Activated naive CD8-positive, alpha-beta T cell treated with anti-CD3 and anti-CD28 coated beads, Interleukin-2, amount 50 U/mL, for 24 hours (primary cell): ENCODE measurements at regions not wholly inside any gene's neighbourhood (a gene's known extent, or its start where the extent isn't known, plus 50 kb on each side); places are given as distances from the start of the nearest gene placed in this dataset.

ENCODE experiments used
- ATAC-seq: fragments of 150-1000 bp; cut with Tn5 transposase; one replicate; pipeline ENCODE4 v1.10.0; 2021
- DNase-seq: peaks from one replicate; pipeline ENCODE4 v3.0.0; 2021
- H3K27ac Mint-ChIP-seq: one replicate; pipeline ENCODE4 v1.8.0; 2021; ENCODE audit warnings: mild to moderate bottlenecking, mixed read lengths
- H3K27me3 Mint-ChIP-seq: one replicate; pipeline ENCODE4 v1.8.0; 2021; ENCODE audit warnings: mixed read lengths
- H3K36me3 Mint-ChIP-seq: one replicate; pipeline ENCODE4 v1.8.0; 2021; ENCODE audit warnings: low read depth, mixed read lengths
- H3K4me1 Mint-ChIP-seq: one replicate; pipeline ENCODE4 v1.8.0; 2021; ENCODE audit warnings: mixed read lengths
- H3K4me3 Mint-ChIP-seq: one replicate; pipeline ENCODE4 v1.8.0; 2021; ENCODE audit warnings: mild to moderate bottlenecking, moderate library complexity, mixed read lengths
- H3K9me3 Mint-ChIP-seq: one replicate; pipeline ENCODE4 v1.8.0; 2021; ENCODE audit warnings: mixed read lengths

DNA sequence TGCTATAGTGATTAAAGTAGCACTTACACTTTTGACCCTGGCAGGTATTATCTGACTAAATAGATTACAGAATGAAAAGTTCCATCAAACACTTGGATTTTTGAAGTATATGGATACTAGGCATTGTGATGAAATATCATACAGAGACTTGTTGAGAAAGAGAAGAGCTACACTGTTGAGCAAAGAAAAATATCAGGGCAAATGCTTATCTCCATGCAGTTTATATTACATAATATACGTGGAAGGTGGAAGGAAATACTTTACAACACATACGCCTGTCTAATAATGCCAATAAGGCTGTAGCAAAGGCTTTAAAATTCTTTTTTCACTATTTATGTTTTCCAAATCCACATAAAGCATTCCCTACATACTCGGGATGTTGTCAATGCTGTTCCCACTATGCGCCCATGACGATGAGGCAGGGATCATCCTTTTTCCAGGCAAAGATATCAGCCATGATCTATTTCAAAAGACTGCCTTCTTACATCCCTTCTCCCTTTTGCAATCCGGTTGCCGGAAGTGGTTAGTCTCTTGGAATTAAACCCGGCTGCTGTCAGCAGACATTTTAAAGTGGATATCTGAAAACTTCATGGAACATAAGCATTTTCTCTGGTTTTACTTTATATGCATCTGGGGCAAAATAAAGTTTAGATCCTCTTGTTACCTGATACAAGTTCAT, 92.6 kb upstream of the ITGA4 start:
- DNase-seq (no peak), ATAC-seq (no peak)
- Mint-ChIP-seq H3K9me3 (no peaks in the 10 kb centered on the region), H3K4me3 (no peak overlapping the region), H3K36me3 (no peaks in the 10 kb centered on the region), H3K27ac (no peak overlapping the region), H3K27me3 (no peaks in the 10 kb centered on the region), H3K4me1 (peaks cover 2% of the 10 kb centered on the region)

DNA sequence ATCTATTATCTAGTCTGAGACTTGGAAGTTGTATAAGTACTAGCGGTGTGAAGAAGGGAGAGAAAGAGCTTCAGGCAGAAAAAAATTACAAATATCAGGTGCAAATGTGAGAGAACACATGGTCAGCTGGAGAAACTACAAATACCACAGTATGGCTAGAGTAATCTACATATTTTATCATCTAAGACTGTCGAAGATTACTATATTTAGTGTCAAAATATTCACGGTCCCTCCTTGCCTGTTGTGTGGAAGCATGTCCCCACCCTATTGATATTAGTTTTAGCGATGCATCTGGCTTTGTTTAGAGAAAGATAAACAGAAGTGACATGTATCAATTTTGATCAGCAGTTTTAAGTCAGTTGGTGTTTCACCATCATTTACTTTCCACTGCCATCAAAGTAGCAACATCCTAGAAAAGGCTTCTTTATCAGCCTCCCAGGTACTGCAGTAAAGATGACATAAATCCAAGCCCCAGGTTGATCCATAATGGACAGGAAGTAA, 90.5 kb upstream of the ITGA4 start:
- no peak overlapping the region for H3K27ac Mint-ChIP-seq
- H3K4me3 Mint-ChIP-seq: no peak overlapping the region
- H3K9me3 Mint-ChIP-seq: no peaks in the 10 kb centered on the region
- H3K4me1 Mint-ChIP-seq: peaks cover 9% of the 10 kb centered on the region
- DNase-seq (no peak), ATAC-seq (no peak)
- no peaks in the 10 kb centered on the region for H3K27me3 Mint-ChIP-seq
- no peaks in the 10 kb centered on the region for H3K36me3 Mint-ChIP-seq

DNA sequence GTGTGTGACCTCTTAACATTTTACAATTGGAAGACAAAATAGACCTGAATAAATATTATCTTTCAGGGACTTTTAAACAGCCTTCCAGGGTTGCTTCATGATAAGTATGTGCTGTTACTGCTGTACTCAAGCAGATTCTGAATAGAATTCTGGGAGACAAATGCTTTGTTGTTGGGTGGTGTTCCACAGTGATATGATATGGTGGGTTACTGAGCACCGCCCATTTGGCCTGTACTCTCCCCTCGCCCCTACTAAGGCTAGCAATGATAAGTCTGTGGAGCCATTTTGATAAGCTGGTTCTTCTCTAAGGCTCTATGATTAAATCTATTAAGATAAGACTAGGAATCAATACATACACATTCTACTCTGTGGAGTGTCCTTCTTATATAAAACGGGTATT, 89.8 kb upstream of the ITGA4 start:
- H3K4me3 Mint-ChIP-seq: no peak overlapping the region
- ATAC-seq (no peak), DNase-seq (no peak)
- H3K4me1 Mint-ChIP-seq: peaks cover 16% of the 10 kb centered on the region
- no peaks in the 10 kb centered on the region for H3K36me3 Mint-ChIP-seq
- no peaks in the 10 kb centered on the region for H3K9me3 Mint-ChIP-seq
- H3K27ac Mint-ChIP-seq: no peak overlapping the region
- H3K27me3 Mint-ChIP-seq: no peaks in the 10 kb centered on the region

DNA sequence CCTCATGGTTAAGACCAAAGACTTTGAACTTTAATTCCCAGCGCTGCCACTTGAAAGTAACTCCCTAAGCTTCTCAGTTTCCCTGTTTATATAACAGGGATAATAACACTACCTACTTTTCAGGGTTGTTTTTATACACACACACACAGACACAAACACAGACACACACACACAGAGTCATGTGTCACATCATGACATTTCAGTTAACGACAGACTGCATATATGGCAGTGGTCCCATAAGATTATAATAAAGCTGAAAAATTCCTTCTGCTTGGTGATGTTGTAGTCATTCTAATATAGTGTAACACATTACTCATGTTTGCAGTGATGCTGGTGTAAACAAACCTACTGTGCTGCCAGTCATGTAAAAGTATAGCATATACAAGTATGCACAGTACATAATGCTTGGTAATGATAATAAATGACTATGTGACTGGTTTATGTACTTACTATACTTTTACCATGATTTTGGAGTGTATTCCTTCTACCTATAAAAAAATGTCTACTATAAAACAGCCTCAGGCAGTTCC, 89.2 kb upstream of the ITGA4 start:
- no peaks in the 10 kb centered on the region for H3K9me3 Mint-ChIP-seq
- H3K4me1 Mint-ChIP-seq: peaks cover 20% of the 10 kb centered on the region
- no peaks in the 10 kb centered on the region for H3K36me3 Mint-ChIP-seq
- DNase-seq (no peak), ATAC-seq (no peak)
- H3K4me3 Mint-ChIP-seq: no peak overlapping the region
- H3K27ac Mint-ChIP-seq: no peak overlapping the region
- no peaks in the 10 kb centered on the region for H3K27me3 Mint-ChIP-seq

DNA sequence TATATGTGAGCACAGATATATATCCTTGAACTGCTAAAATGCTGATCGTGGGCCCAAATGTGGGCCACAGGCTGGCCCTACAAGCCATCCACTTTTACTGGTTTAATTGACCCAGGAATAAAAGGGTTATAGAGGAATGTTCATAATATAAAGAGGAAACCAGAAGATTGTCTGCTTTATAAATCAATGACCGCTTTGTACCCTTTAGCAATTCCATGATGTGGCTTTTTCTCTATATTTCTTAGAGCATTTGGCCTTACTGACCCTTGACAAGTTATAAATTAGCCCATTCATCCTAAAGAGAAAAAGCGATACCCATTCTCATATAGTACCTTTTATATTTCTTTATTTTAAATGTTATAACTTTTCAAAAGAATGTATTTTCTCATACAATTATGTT, 87.1 kb upstream of the ITGA4 start:
- Mint-ChIP-seq H3K4me1 (peaks cover 27% of the 10 kb centered on the region), H3K36me3 (no peaks in the 10 kb centered on the region), H3K9me3 (no peaks in the 10 kb centered on the region), H3K4me3 (no peak overlapping the region), H3K27ac (no peak overlapping the region), H3K27me3 (no peaks in the 10 kb centered on the region)
- no peak for DNase-seq
- no peak for ATAC-seq

DNA sequence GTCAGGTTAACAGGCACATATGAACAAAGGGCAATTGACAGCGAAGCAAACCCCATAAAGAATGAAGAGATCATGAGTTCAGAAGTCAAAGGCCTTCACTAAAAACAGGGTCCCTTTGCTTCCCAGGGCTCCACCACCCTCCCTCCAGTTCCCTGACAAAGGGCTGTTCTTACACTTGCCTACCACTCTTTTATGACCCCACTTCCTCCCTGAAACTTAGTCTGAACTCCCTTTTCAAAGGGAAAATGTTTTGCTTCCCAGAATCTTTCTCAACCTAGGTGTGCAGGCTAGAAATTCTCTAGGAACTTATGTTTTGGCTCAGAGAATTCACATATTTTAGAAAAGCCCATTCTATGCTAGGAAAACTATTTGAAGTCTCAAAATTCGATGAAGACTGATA, 86.0 kb upstream of the ITGA4 start:
- Mint-ChIP-seq H3K27me3 (no peaks in the 10 kb centered on the region), H3K27ac (no peak overlapping the region), H3K4me3 (no peak overlapping the region)

DNA sequence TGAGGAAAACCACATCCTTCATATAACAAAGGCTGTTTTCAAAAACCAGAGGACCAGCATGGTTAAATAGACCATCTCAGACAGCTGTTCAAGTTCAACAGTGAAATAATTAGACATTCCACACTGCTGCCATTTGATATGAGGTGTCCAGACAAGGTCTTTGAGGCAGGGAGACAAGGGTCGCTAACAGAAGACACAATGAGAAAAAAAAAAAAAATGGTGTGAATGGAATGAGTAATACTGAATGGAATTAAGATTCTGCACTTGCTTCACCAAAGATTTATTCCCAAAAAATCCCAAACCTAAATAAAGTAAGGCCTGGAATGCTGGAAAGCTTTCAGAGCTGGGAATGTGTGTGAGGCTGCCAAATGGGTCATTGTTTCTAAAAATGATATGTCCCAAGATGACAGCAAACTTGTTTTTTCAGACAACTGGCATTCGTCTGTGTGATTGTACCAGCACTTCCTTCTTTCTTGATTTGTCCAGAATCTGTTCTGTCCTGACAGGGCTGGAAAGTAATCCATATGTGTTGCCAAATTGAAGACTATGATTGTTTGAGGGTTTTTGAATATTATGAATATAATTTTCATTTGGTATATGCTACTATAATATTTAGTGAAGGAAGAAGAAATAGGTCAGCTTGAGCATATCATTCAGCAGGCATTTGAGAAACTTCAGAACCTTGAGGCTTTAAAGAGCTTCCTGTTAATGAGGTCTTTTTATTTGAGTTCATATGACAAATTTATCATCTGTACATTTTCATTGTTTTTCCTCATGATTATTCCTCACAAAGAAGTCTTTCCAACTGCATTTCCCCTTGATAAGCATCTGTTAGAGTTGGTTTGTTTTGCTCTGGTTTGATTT, 85.2 kb upstream of the ITGA4 start:
- DNase-seq (no peak), ATAC-seq (no peak)
- peaks cover 28% of the 10 kb centered on the region for H3K4me1 Mint-ChIP-seq
- no peaks in the 10 kb centered on the region for H3K9me3 Mint-ChIP-seq
- no peak overlapping the region for H3K27ac Mint-ChIP-seq
- no peaks in the 10 kb centered on the region for H3K36me3 Mint-ChIP-seq
- H3K4me3 Mint-ChIP-seq: no peak overlapping the region
- H3K27me3 Mint-ChIP-seq: no peaks in the 10 kb centered on the region

More for the DNA sequence above, 86.0 kb upstream of the ITGA4 start:
- Mint-ChIP-seq H3K36me3 (no peaks in the 10 kb centered on the region), H3K9me3 (no peaks in the 10 kb centered on the region), H3K4me1 (peaks cover 28% of the 10 kb centered on the region)
- no peak for ATAC-seq
- DNase-seq: no peak

DNA sequence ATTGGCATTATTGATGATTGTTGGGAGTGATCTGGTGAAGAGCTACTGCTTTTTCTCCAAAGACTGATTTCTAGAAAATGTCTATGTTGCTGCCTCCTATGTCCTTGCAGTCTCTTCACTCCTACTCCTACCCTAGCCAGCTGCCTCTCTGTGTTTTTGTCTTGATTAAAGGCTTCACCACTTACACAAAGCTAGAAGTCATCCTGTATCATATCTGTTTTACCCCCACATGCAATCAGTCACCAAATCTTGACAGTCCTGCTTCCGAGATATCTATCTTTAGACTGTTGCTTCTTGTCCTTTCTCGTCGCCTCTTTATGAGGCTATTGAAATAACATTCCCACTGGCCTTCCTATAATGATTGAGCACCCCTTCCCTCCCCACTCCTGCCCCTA, 84.5 kb upstream of the ITGA4 start:
- no peaks in the 10 kb centered on the region for H3K9me3 Mint-ChIP-seq
- no peaks in the 10 kb centered on the region for H3K27me3 Mint-ChIP-seq
- ATAC-seq: no peak
- H3K27ac Mint-ChIP-seq: no peak overlapping the region
- DNase-seq: no peak
- H3K36me3 Mint-ChIP-seq: no peaks in the 10 kb centered on the region
- H3K4me3 Mint-ChIP-seq: no peak overlapping the region
- H3K4me1 Mint-ChIP-seq: peaks cover 28% of the 10 kb centered on the region

DNA sequence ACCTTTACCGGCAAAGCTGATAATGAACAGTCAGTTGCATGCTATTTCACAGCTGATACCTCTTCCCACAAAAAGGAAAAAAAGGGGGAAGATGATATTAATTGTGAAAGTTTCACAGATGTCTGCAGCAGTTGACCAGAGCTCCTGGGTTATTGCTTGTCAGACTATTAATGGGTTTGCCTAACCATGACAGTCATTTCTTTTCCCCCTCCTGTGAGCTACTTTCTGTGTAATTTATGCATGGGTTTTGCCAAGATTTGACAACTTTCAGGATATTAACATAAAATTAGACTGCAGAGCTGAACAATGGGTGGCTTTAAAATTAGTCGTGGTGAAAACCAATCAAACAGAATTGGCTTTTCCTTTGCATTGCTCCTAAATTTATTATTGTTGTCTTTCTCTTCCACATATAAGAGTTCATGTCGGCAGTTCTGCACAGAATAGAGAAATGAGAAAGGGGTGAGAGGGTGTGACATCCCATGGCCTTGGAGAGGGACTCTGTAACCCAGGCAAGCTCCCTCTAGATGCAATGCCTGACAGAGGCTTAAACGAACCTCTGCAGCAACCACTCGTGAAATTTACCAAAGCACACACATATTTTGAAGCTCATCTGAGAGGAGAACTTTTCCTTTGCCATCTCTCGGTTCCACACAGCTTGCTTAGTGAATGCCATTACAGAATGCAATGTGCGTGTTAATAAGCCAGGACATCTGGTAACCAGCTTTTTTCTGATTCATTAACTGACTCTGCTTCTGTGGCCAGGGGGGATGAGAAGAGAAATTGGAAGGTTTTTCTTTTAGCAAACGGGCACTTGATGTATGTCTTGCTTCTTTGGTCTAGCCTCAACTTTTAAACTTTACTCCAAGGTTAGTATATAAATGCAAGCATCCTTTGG, 82.2 kb upstream of the ITGA4 start:
- Mint-ChIP-seq H3K4me3 (no peak overlapping the region), H3K36me3 (no peaks in the 10 kb centered on the region), H3K9me3 (no peaks in the 10 kb centered on the region)

DNA sequence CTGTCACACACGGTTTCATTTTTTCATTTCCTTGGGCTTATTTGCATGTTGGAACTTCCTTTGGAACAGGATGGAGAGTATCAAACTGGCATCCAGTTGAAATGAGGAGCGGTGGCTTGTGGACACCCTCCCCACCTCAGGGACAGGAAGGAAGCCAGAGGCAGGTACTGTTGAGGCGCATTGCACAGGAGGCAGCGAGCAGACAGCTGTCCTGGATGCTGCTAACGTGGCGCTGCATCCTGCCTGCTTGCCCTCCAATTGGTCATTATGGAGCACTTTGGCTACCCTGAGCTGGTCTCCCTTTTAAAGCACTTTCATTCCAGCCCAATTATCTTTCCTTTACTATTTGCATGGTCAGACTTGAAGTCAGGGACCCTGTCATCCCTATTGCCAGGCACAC, 80.7 kb upstream of the ITGA4 start:
- Mint-ChIP-seq H3K4me3 (no peak overlapping the region), H3K27me3 (no peaks in the 10 kb centered on the region), H3K4me1 (peaks cover 22% of the 10 kb centered on the region), H3K9me3 (no peaks in the 10 kb centered on the region), H3K27ac (no peak overlapping the region), H3K36me3 (no peaks in the 10 kb centered on the region)
- ATAC-seq (no peak), DNase-seq (no peak)

More for the DNA sequence above, 82.2 kb upstream of the ITGA4 start:
- Mint-ChIP-seq H3K4me1 (peaks cover 28% of the 10 kb centered on the region), H3K27ac (no peak overlapping the region), H3K27me3 (no peaks in the 10 kb centered on the region)
- DNase-seq (no peak), ATAC-seq (no peak)

DNA sequence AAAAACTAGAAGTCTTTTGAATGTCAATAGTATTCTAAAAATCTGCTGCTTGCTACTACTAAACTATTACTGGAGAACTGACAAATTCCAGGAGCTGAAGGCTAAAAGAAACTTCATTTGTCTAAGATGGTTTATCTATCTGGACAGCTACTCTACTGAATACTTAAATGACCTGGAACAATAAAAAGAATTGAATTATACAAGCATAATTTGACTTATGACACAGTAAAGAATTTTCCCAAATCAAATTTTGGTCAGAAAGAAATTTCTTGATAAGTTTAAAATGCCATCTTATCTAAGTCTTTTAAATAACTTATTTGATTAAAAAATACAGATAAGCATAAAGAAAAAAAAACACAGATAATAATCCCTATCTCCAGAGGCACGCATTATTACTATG, 80.2 kb upstream of the ITGA4 start:
- Mint-ChIP-seq H3K9me3 (no peaks in the 10 kb centered on the region), H3K4me3 (no peak overlapping the region), H3K27ac (no peak overlapping the region), H3K36me3 (no peaks in the 10 kb centered on the region), H3K4me1 (peaks cover 17% of the 10 kb centered on the region), H3K27me3 (no peaks in the 10 kb centered on the region)
- ATAC-seq: no peak
- DNase-seq: no peak

DNA sequence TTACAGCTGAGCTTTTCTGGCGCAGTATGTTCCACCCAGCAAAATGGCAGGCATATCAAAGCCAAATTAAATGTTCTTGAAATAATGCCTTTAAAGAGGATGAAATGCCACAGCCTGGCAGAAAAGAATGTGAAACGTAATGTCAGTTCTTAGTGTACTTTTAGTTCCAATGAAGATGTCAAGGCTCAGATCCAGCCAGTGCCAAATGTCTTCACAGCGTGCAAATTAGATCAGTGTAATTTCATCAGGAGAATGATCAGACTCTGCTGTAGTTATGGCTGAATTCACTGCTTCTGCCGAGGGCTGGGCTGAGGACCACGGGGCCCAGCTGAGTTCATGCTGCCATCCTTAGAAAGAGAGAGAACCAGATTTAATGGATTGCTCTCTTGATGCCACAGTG, 78.7 kb upstream of the ITGA4 start:
- no peaks in the 10 kb centered on the region for H3K36me3 Mint-ChIP-seq
- no peaks in the 10 kb centered on the region for H3K27me3 Mint-ChIP-seq
- H3K4me3 Mint-ChIP-seq: no peak overlapping the region
- peaks cover 5% of the 10 kb centered on the region for H3K4me1 Mint-ChIP-seq
- ATAC-seq (no peak), DNase-seq (no peak)
- H3K9me3 Mint-ChIP-seq: no peaks in the 10 kb centered on the region
- H3K27ac Mint-ChIP-seq: no peak overlapping the region

DNA sequence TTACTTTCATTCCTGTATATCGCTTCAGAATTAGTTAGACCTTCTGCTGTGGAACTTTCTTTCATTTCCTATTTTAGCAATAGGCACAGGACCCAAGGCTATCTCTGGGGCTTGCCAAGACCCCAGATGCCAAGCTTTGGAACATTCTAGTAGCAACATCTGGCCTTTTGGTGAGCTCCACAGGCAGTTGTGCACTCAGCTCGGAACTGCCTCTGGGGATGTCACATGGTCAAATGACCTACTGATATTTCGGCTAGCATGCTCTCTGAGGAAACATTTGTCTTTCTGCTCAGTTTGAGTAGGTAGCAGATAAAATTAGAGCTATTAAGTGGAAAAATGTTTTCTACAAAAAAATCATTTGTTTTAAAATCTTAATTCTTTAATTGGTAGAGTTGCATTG, 76.6 kb upstream of the ITGA4 start:
- Mint-ChIP-seq H3K27ac (no peak overlapping the region), H3K27me3 (no peaks in the 10 kb centered on the region), H3K36me3 (peaks cover 3% of the 10 kb centered on the region), H3K4me3 (no peak overlapping the region), H3K4me1 (no peaks in the 10 kb centered on the region), H3K9me3 (peaks cover 9% of the 10 kb centered on the region)
- DNase-seq (no peak), ATAC-seq (no peak)

DNA sequence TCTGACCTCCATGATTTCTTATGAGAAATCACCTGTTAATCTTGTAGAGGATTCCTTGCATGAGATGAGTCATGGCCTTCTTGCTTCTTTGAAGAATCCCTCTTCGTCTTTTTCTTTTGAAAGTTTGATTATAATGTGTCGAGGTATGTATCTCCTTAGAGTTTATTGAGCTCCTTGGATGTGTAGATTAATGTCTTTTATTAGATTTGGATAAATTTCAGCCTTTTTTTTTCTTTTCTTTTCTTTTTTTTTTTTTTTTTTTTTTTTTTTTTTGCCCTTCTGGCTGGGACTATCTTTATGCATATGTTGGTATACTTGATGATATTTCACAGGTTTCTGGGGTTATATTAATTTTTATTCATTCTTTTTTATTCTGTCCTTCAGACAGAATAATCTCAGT, 72.3 kb upstream of the ITGA4 start:
- Mint-ChIP-seq H3K9me3 (peaks cover 9% of the 10 kb centered on the region), H3K27me3 (no peaks in the 10 kb centered on the region), H3K27ac (no peak overlapping the region), H3K4me1 (no peaks in the 10 kb centered on the region), H3K36me3 (peaks cover 6% of the 10 kb centered on the region), H3K4me3 (no peak overlapping the region)
- no peak for DNase-seq
- no peak for ATAC-seq
